HG03469 (cell line): ENCODE measurements at regions not wholly inside any gene's neighbourhood (a gene's known extent, or its start where the extent isn't known, plus 50 kb on each side); places are given as distances from the start of the nearest gene placed in this dataset.
A peak's percentile ranks its signal among the peaks of the same experiment; 100 is the strongest.

Experiments used
- ATAC-seq: cut with Tn5 transposase; IDR thresholded peaks from one replicate; pipeline ENCODE4 v1.9.1; 2021; ENCODE audit warnings: mild to moderate bottlenecking, moderate library complexity, moderate number of reproducible peaks; ENCODE audit not compliant: unreplicated experiment

GRCh38 chr3:36248374-36248773 is 131.9 kb upstream of the STAC start:
- ATAC-seq, result no peak

- no peak for ATAC-seq
These were observed 130.1 kb upstream of the STAC start for GRCh38 chr3:36250191-36250590.

- ATAC-seq, result no peak
These were observed 123.0 kb upstream of the STAC start for GRCh38 chr3:36257158-36257852.

- no peak for ATAC-seq
These were observed 121.9 kb upstream of the STAC start for GRCh38 chr3:36258421-36258820.

GRCh38 chr3:36259580-36259979 is 120.7 kb upstream of the STAC start:
- no peak for ATAC-seq

- ATAC-seq, result no peak
These were observed 111.0 kb upstream of the STAC start for GRCh38 chr3:36269274-36269673.

GRCh38 chr3:36282766-36283165 is 97.5 kb upstream of the STAC start:
- no peak for ATAC-seq

- ATAC-seq, result no peak
These were observed 85.0 kb upstream of the STAC start for GRCh38 chr3:36295296-36295695.

- no peak for ATAC-seq
These were observed 83.1 kb upstream of the STAC start for GRCh38 chr3:36297195-36297594.

- no peak for ATAC-seq
These were observed 82.1 kb upstream of the STAC start for GRCh38 chr3:36298188-36298587.

- no peak for ATAC-seq
These were observed 78.2 kb upstream of the STAC start for GRCh38 chr3:36302158-36302509.

GRCh38 chr3:36302626-36303025 is 77.7 kb upstream of the STAC start:
- no peak for ATAC-seq

GRCh38 chr3:36303286-36303685 is 77.0 kb upstream of the STAC start:
- no peak for ATAC-seq

GRCh38 chr3:36305929-36306520 is 74.3 kb upstream of the STAC start:
- no peak for ATAC-seq

GRCh38 chr3:36309092-36309491 is 71.2 kb upstream of the STAC start:
- no peak for ATAC-seq

- ATAC-seq, result no peak
These were observed 68.0 kb upstream of the STAC start for GRCh38 chr3:36312351-36312750.

GRCh38 chr3:36317915-36318314 is 62.4 kb upstream of the STAC start:
- ATAC-seq, result peak; percentile 69

- no peak for ATAC-seq
These were observed 61.6 kb upstream of the STAC start for GRCh38 chr3:36318621-36319200.

GRCh38 chr3:36319680-36320079 is 60.6 kb upstream of the STAC start:
- no peak for ATAC-seq
